ENCODE measurements at regions not wholly inside any gene's neighbourhood (a gene's known extent, or its start where the extent isn't known, plus 50 kb on each side); places are given as distances from the start of the nearest gene placed in this dataset.

GRCh38 chr9:84499969-84500582 lies 159.5 kb upstream of the SLC28A3 start:
- Histone ChIP-seq H3K27ac (no peak overlapping the region), H3K4me1 (no peaks in the 10 kb centered on the region), H3K9me3 (no peaks in the 10 kb centered on the region), H3K36me3 (no peaks in the 10 kb centered on the region), H3K27me3 (no peaks in the 10 kb centered on the region), H3K4me3 (no peak overlapping the region)
- no peak for TF ChIP-seq CTCF (IDR thresholded peaks at IDR 0.05)
- TF ChIP-seq POLR2A (IDR thresholded peaks at IDR 0.05) = no peak
- WGBS, 2 donors = 42 to 46% methylated on average over 1 of the region's 1 CpG
- intact Hi-C loops (cut with DNase I) = no loop called here
- DNase-seq = no peak

DNA sequence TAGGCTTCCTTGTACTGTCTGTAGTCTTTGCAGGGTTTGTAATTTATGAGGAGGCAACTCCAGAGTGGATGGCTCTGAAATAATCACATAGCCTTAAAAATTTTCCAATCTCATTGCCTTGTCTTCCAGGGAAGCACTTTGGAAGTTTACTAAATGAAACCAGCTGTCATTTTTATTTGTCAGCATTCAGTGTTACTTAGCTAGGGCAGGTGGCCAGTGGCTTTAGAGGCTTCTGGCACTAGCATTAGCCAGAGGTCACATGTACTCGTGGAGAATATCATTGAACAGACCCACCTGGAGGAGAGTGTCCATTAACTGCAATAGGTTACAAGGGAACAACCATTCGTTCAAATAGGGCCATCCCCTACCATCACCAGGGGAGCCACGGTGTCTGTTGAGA lies 160.3 kb upstream of the SLC28A3 start:
- H3K4me3 ChIP-seq = no peak overlapping the region
- H3K27ac ChIP-seq = no peak overlapping the region
- intact Hi-C loops (cut with DNase I) = no loop called here
- 53 to 58% methylated on average over 3 of the region's 3 CpGs for WGBS, 2 donors
- DNase-seq = no peak
- no peaks in the 10 kb centered on the region for H3K36me3 ChIP-seq
- H3K27me3 ChIP-seq = no peaks in the 10 kb centered on the region
- H3K9me3 ChIP-seq = peaks cover 0 to under 1% (median 0%) of the 10 kb centered on the region in 3 donors
- H3K4me1 ChIP-seq = no peaks in the 10 kb centered on the region
- no peak for TF ChIP-seq CTCF (IDR thresholded peaks at IDR 0.05)
- no peak for TF ChIP-seq POLR2A (IDR thresholded peaks at IDR 0.05)

DNA sequence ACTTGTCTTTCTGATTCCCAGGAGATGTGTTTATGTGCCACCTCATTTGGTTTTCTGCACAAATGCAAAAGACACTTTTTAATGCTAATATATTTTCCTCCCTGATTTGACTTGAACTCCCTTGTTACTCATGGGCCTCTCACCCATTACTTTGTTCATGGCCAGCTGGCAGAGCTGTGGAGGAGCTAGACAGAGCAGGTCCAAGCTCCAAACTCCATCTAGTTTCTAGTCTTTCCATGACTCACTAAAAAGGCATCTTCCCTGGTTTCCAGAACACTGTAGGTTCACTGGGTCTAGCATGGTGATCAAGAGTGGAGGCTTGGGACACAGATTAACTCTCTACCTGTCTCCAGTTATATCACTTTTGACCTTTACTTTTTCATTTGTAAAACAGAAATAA lies 161.0 kb upstream of the SLC28A3 start:
- DNase-seq = no peak
- Histone ChIP-seq H3K4me1 (no peaks in the 10 kb centered on the region), H3K27me3 (no peaks in the 10 kb centered on the region), H3K4me3 (no peak overlapping the region), H3K27ac (no peak overlapping the region), H3K9me3 (peaks cover 0 to 7% (median 0%) of the 10 kb centered on the region in 3 donors), H3K36me3 (no peaks in the 10 kb centered on the region)
- intact Hi-C loops (cut with DNase I) = no loop called here
- TF ChIP-seq POLR2A (IDR thresholded peaks at IDR 0.05) (no peak), CTCF (IDR thresholded peaks at IDR 0.05) (no peak)

DNA sequence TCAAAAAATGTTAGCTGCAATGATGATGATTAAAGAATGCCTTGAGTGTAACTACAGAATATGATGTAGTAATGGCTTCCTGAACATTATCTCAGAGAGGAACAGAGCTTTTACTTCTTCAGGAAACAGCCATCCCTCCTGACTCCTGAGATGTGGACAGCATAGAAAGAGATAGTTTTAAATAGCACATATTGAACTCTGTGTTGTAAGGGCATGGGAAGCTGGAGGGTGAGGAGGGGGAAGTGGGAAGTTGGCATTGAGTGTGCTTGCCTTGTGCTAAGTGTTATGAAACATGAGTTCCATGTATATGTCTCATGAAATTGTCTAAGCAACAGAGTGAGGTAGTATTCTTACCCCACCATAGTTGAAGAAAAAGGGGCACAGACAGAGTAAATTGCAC lies 161.5 kb upstream of the SLC28A3 start:
- no peaks in the 10 kb centered on the region for H3K36me3 ChIP-seq
- no peak for TF ChIP-seq CTCF (IDR thresholded peaks at IDR 0.05)
- no peak for TF ChIP-seq POLR2A (IDR thresholded peaks at IDR 0.05)
- DNase-seq = no peak
- intact Hi-C loops (cut with DNase I) = no loop called here
- no peak overlapping the region for H3K27ac ChIP-seq
- no peak overlapping the region for H3K4me3 ChIP-seq
- H3K4me1 ChIP-seq = no peaks in the 10 kb centered on the region
- H3K9me3 ChIP-seq = peaks cover 0 to 12% (median 3%) of the 10 kb centered on the region in 3 donors
- no peaks in the 10 kb centered on the region for H3K27me3 ChIP-seq

- intact Hi-C loops (cut with DNase I) = no loop called here
- no peaks in the 10 kb centered on the region for H3K36me3 ChIP-seq
- DNase-seq = no peak
- no peak overlapping the region for H3K27ac ChIP-seq
- 62 to 66% methylated on average over 2 of the region's 2 CpGs for WGBS, 2 donors
- H3K4me3 ChIP-seq = no peak overlapping the region
- no peaks in the 10 kb centered on the region for H3K27me3 ChIP-seq
- no peak for TF ChIP-seq CTCF (IDR thresholded peaks at IDR 0.05)
- peaks cover 0 to 24% (median 5%) of the 10 kb centered on the region in 3 donors for H3K9me3 ChIP-seq
- no peaks in the 10 kb centered on the region for H3K4me1 ChIP-seq
These were observed 163.8 kb upstream of the SLC28A3 start for GRCh38 chr9:84504360-84504759.

Measured in esophagus squamous epithelium (tissue), 5 donors.